Transverse colon (tissue), 4 donors: ENCODE measurements at regions not wholly inside any gene's neighbourhood (a gene's known extent, or its start where the extent isn't known, plus 50 kb on each side); places are given as distances from the start of the nearest gene placed in this dataset.

Source experiments
- EP300 ChIP-seq: sonication (generic); formaldehyde crosslinking; IDR thresholded peaks from one replicate; pipeline ENCODE4 v1.6.1; 2017; ENCODE audit warnings: antibody characterized with exemption, low read depth
- POLR2A ChIP-seq: fragments of 450-650 bp; IDR thresholded peaks from one replicate; pipeline ENCODE4 v1.6.1; 2016; ENCODE audit warnings: antibody characterized with exemption, mild to moderate bottlenecking, moderate library complexity
- POLR2AphosphoS5 ChIP-seq, 3 donors: sonication (generic); formaldehyde crosslinking; IDR thresholded peaks; one replicate each; pipeline ENCODE4 v1.6.1; 2016; ENCODE audit warnings: antibody characterized with exemption in 3 of 3
- TF ChIP-seq, protein P1 (sequence below), 5 experiments: fragments of 200-600 bp in 3 of 5; fragments of 450-650 bp in 2 of 5; sonication (generic) in 3 of 5; IDR thresholded peaks; 1 replicate in 2 of 5; 2 replicates in 3 of 5; pipeline ENCODE4 v1.5.1; 2016 to 2017; ENCODE audit warnings: antibody characterized with exemption in 5 of 5, inconsistent platforms in 3 of 5, mild to moderate bottlenecking in 2 of 5, moderate library complexity in 1 of 5

DNA sequence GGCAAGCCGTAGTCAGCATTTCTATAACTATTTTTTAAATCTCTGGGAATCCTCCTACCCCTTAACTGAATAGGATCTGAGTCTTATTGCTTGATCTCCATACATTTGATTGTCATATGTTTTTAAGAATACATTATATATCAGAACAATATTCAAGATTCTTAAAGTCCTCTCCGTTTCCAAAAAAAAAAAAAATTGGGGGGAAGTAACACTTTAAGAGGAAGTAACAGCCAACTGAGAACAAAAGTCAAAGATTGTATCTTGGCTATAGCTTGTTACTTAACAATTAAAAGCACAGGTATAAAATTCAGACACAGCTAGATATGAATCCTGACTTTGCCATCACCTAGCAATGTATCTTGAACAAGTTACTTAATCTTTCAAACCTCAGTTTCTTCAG lies 169.9 kb upstream of the ADO start:
- TF ChIP-seq POLR2A (no peak), POLR2AphosphoS5 (IDR thresholded peaks at IDR 0.05) (no peak), EP300 (no peak)
- TF ChIP-seq, protein P1, sequence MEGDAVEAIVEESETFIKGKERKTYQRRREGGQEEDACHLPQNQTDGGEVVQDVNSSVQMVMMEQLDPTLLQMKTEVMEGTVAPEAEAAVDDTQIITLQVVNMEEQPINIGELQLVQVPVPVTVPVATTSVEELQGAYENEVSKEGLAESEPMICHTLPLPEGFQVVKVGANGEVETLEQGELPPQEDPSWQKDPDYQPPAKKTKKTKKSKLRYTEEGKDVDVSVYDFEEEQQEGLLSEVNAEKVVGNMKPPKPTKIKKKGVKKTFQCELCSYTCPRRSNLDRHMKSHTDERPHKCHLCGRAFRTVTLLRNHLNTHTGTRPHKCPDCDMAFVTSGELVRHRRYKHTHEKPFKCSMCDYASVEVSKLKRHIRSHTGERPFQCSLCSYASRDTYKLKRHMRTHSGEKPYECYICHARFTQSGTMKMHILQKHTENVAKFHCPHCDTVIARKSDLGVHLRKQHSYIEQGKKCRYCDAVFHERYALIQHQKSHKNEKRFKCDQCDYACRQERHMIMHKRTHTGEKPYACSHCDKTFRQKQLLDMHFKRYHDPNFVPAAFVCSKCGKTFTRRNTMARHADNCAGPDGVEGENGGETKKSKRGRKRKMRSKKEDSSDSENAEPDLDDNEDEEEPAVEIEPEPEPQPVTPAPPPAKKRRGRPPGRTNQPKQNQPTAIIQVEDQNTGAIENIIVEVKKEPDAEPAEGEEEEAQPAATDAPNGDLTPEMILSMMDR (IDR thresholded peaks at IDR 0.05) = no peak
